Activated B cell treated with CpG ODN at 0.5 μM for 24 hours (primary cell): ENCODE measurements at regions not wholly inside any gene's neighbourhood (a gene's known extent, or its start where the extent isn't known, plus 50 kb on each side); places are given as distances from the start of the nearest gene placed in this dataset.

Experiments used
- ATAC-seq: fragments of 200-7000 bp; cut with Tn5 transposase; one replicate; pipeline ENCODE4 v1.10.0; 2021; ENCODE audit warnings: low read depth, mild to moderate bottlenecking, moderate library complexity
- CTCF ChIA-PET: fragments of 350-600 bp; sonication (Branson Sonifier 250); formaldehyde crosslinking; loops from one replicate; lab custom pipeline; 2021; ENCODE audit warnings: antibody characterized with exemption; lab: Charles Lee
- POLR2A ChIA-PET: fragments of 350-600 bp; sonication (Branson Sonifier 250); formaldehyde crosslinking; loops from one replicate; lab custom pipeline; 2021; ENCODE audit warnings: antibody characterized with exemption; lab: Charles Lee
- DNase-seq: peaks from one replicate; pipeline ENCODE4 v3.0.0; 2022
- H3K27ac Mint-ChIP-seq: one replicate; pipeline ENCODE4 v1.8.0; 2020; ENCODE audit warnings: mixed read lengths
- H3K27me3 Mint-ChIP-seq: one replicate; pipeline ENCODE4 v1.8.0; 2021; ENCODE audit warnings: mixed read lengths
- H3K36me3 Mint-ChIP-seq: one replicate; pipeline ENCODE4 v1.8.0; 2021; ENCODE audit warnings: low read depth, mixed read lengths
- H3K4me1 Mint-ChIP-seq: one replicate; pipeline ENCODE4 v1.8.0; 2021; ENCODE audit warnings: mixed read lengths
- H3K4me3 Mint-ChIP-seq: one replicate; pipeline ENCODE4 v1.8.0; 2020; ENCODE audit warnings: mild to moderate bottlenecking, mixed read lengths
- H3K9me3 Mint-ChIP-seq: one replicate; pipeline ENCODE4 v1.8.0; 2020; ENCODE audit warnings: mixed read lengths
- CTCF ChIP-seq: fragments of 200-600 bp; IDR thresholded peaks from one replicate; pipeline ENCODE4 v1.8.0; 2022; ENCODE audit warnings: antibody characterized with exemption, mild to moderate bottlenecking
- intact Hi-C: fragments of 100-400 bp; cut with micrococcal nuclease; formaldehyde crosslinking; loops from one replicate; pipeline ENCODE4 v1.15.1; 2024

- Mint-ChIP-seq H3K9me3 (no peaks in the 10 kb centered on the region), H3K27ac (no peak overlapping the region), H3K36me3 (no peaks in the 10 kb centered on the region), H3K27me3 (no peaks in the 10 kb centered on the region), H3K4me3 (no peak overlapping the region), H3K4me1 (no peaks in the 10 kb centered on the region)
- no peak for DNase-seq
- TF ChIP-seq CTCF = no peak
- POLR2A ChIA-PET = no interaction called here
- CTCF ChIA-PET = no interaction called here
- ATAC-seq = no peak
- intact Hi-C loops = no loop called here
These were observed 51.2 kb upstream of the PRKG1 start for GRCh38 chr10:51022933-51023585.

- no peak for ATAC-seq
- no peak for DNase-seq
- no peak for TF ChIP-seq CTCF
- Mint-ChIP-seq H3K27ac (no peak overlapping the region), H3K27me3 (no peaks in the 10 kb centered on the region), H3K9me3 (no peaks in the 10 kb centered on the region), H3K4me3 (no peak overlapping the region), H3K36me3 (no peaks in the 10 kb centered on the region), H3K4me1 (no peaks in the 10 kb centered on the region)
- CTCF ChIA-PET = no interaction called here
- intact Hi-C loops = no loop called here
- POLR2A ChIA-PET = no interaction called here
These were observed 50.7 kb upstream of the PRKG1 start for GRCh38 chr10:51023636-51024035.
